Activated CD4-positive, alpha-beta T cell treated with anti-CD3 and anti-CD28 coated beads for 24 hours (primary cell): ENCODE measurements at regions not wholly inside any gene's neighbourhood (a gene's known extent, or its start where the extent isn't known, plus 50 kb on each side); places are given as distances from the start of the nearest gene placed in this dataset.

Experiments
- DNase-seq, 2 donors: peaks; one replicate each; pipeline ENCODE4 v3.0.0-alpha.2; 2020; ENCODE audit warnings: low read depth in 2 of 2

DNA sequence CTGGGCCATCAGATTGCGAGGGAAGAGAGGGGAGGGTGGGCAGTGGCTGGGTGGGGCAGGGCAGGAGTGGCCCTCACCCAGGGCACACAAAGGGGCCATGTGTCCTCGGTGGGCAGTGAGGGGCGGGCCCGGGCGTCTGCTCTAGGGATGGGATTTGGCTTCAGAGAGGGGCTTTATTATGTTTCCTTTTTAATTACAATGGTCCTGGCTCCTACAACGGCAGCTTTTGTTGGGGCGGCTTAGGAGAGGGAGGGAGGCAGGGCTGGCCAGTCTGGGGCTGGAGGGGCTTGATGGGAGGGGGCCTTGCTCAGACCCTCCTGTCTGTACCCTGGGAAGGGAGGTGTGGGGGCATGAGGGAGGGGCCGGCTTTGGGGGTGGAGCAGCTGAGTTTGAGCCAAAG lies 102.8 kb upstream of the WNT4 start:
- no peak for DNase-seq

DNA sequence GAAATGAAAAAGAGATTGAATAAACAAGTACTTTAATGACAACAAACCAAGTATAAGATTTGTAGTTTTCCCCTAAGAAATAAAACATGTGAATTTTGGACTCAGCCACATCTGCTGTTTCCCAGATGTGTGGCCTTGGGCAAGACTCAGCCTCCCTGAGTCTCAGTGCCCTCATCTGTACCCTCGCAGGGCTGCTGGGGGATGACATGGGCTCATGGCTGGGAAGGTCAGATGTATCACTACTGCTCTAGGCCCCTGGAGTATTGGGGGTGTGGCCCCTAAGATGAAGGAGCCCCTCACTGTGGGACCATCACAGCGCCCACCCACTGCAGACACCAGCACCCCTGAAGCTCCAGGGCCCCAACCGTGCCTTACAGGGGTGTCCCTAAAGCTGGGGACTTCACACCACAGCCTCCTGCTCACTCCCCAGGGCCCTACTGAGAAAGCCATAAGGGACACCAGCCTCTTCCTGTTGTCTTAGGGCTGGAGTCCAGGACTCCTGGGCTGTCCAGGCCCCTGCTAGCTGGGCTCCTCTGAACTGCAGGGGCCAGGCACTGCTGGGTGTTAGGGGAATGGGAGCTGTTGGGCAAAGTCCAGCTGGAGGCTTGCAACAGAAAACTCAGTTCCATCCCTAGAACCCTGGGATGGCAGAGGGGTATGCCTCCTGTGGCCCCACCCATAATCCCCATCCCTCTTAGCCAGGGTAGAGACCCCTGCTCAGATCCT lies 104.0 kb upstream of the WNT4 start:
- DNase-seq: no peak

- DNase-seq: no peak
These were observed 104.8 kb upstream of the WNT4 start for GRCh38 chr1:22247527-22248245.

GRCh38 chr1:22248746-22249145 lies 105.8 kb upstream of the WNT4 start:
- no peak for DNase-seq

- DNase-seq: no peak
These were observed 107.2 kb upstream of the WNT4 start for GRCh38 chr1:22249928-22250680.

DNA sequence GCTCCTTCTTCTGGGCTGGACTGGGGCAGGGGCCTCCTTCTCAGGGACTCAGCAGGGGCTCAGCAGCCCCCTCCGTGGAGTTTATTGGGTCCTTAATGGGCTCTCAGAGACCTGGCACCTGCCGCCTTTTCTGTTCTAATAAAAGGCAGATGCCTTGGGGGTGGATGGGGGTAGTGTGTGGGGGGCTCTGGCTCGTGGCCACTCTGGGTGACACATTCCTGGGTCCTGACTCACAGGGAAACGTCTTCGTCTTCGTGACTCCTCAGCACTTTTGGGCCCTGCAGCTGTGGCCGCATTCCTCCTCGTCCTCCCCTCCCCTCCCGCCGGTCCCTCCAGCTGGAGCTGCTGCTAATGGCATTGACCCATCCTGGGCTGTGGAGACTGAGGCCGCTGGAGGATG lies 107.8 kb upstream of the WNT4 start:
- no peak for DNase-seq

GRCh38 chr1:22252251-22252650 lies 109.4 kb upstream of the WNT4 start:
- no peak for DNase-seq

- no peak for DNase-seq
These were observed 110.3 kb upstream of the WNT4 start for GRCh38 chr1:22253012-22253790.

GRCh38 chr1:22254756-22255155 lies 111.9 kb upstream of the WNT4 start:
- no peak for DNase-seq

DNA sequence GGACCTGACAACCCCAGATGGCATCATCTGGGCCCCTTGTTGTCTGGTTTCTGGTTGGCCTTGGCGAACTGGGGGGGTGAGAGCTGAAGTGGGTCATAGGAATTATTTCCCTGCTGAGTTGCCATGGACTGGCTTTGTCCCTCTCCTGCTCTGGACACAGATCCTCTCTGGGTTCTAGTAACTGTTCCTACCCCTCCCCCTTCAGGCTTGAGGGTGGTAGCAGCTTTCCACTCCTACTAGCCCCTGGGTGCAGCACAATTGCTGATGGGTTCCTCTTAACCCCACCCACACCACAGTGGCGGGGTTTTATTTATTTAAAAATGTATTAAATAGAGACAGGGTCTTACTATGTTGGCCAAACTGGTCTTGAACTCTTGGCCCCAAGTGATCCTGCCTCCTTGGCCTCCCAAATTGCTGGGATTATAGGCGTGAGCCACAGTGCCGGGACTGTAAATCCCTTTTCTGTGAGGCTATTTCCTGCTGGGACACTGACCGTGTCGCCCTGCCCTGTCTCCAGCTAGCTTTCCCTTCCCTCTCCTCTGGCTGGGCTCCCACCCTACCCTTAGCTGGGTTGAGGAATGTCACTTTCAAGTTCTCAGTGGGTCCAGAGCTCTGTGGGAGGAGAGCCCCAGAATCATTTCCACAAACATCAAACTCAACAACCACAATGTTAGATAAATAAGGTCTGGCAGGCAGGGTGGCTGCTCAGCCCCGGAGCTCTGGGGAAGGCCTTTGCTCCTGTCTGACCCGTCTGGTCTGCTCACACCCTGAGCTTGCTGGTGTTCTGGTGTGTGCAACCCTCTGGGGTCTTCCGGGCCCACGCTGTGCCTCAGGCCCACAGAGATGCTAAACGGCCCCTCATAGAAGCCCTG lies 112.7 kb upstream of the WNT4 start:
- no peak for DNase-seq

GRCh38 chr1:22256213-22256512 lies 113.3 kb upstream of the WNT4 start:
- no peak for DNase-seq

- DNase-seq: no peak
These were observed 114.7 kb upstream of the WNT4 start for GRCh38 chr1:22257290-22258275.

DNA sequence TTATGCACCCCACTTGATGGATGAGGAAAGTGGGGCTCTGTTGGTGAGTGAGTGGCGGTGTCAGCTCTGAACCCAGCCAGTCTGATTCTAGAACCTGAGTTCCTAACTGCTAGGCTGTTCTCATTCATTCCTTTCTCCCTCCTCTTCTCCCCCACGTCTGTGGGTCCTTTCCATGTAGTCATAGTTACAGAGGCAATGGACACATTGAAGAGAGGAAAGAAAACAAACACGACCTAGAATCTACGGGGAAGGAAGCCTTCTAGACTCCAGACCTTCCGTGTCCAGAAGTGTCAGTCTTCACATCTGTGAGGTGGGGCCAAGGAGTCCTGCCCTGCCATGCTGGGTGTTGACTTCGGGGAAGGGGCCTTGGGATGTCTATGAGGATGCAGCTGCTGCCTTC lies 115.8 kb upstream of the WNT4 start:
- no peak for DNase-seq

GRCh38 chr1:22259551-22260282 lies 116.8 kb upstream of the WNT4 start:
- DNase-seq: no peak

- DNase-seq: no peak
These were observed 118.0 kb upstream of the WNT4 start for GRCh38 chr1:22260860-22261432.

DNA sequence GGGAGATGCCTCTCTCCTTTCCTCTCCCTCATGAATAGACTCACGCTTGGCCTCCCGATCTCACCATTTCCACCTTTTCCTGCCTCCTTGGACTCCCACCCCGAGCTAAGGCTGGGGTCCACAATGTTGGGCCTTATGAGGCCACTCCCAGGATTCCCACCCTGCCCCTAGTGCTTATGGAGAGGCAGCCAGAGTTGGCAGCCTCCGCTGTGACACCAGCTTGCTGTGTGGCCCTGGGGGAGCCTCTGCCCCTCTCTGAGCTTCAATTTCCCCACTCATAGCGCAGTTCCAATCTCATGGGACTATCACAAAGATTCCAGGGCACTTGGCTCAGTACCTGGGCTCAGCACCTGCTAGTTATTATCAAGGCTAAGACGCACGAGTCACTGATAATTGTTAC lies 118.7 kb upstream of the WNT4 start:
- DNase-seq: no peak

GRCh38 chr1:22262583-22262982 lies 119.7 kb upstream of the WNT4 start:
- DNase-seq: no peak

DNA sequence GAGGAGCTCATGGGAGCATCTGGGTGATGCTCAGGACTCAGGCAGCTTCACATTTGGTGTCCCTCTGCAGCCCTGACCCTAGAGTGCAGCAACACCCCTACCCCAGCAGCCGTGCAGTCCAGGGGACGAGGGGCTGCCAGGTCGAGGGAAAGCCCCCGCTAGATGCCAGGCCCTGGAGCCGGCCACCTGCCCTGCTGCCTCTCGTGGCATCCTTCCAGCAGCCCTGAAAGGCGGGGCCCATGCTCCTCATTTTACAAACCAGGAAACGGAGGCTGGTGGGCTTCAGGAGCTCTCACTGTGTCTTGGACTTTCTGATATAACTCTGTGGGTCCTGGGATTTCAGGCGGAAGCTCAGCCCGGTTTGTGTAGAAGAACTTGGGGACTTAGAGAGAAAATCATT lies 120.5 kb upstream of the WNT4 start:
- no peak for DNase-seq
